Occipital lobe (tissue), 1 donor: ENCODE measurements at regions not wholly inside any gene's neighbourhood (a gene's known extent, or its start where the extent isn't known, plus 50 kb on each side); places are given as distances from the start of the nearest gene placed in this dataset.

ENCODE experiments used
- DNase-seq: peaks from one replicate; lab custom pipeline; 2025; lab: John Stamatoyannopoulos, UW

DNA sequence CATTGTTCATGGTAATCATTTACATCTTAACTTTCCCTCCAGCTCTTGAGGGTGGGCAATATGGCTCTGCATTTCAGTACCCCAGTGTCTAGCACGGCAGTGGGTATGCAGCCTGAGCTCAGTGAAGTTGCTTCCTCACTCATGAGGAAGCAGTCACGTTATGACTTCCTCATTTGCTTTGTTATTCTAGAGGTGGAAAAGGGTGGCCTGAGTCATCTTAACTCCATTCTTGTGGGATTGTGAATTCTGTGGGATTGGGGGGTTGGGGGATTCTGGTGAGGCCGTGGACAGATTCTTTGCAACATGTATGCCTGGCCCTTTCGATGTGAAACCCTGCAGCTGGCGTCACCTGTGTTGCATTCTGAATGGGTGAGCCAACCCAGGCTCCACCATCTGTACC is 406.7 kb upstream of the ZNF507 start:
- no peak for DNase-seq

DNA sequence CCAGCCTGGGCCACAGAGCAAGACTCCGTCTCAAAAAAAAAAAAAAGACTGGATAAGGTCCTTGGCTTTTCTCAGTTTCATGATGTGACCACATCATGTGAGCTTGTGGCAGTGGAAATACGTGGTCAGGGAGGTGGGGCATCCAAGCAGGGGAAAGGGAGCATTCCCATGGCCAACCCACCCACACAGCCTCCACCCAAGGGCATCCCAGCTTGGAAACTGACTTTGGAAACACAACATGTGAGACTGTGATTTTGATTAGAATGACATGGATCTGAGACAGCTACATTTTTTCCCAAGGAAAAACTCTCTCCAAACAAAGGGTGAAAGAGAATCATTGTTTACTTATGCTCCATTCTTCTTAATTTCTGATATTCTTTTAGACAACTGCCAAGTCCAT is 405.0 kb upstream of the ZNF507 start:
- no peak for DNase-seq

DNA sequence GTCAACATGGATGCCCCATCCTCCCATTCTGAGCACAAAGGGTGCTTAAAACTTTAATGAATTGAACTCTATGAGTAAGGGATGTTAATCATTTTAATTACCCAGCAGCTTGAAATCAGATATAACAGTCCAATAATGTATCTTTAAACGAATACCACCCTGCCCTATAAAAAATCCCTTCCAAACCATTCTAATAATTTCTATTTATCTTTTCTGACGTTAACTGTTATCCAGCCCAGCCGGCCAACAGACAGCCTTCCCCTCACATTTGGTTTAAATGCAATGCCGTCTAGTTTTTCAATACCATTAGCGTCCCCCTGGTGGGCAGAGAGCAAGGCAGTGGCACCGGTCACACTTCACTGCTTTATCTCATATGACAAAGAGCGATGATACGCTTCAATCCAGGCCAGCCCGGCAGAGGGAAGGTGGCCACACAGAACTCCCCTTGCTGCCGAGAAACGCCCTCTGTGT is 402.2 kb upstream of the ZNF507 start:
- DNase-seq = no peak

DNA sequence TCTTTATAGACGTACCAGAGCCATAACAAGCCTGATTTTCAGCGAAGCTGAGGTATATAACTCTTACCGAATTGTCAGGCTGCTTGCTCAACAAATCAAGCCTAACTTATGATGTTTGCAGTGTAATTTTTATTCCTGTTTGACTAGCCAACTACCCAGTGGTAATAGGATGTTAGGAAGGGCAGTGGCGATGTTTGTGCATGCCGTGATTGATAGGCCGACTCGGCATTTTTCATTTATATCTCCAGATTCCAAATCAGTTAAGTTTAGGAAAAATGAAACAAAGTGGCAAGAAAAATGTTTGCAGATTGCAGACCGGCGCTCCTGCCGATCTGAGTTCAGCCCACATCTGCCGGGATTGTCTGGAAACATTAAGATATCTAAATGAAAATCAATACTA is 401.6 kb upstream of the ZNF507 start:
- no peak for DNase-seq

DNA sequence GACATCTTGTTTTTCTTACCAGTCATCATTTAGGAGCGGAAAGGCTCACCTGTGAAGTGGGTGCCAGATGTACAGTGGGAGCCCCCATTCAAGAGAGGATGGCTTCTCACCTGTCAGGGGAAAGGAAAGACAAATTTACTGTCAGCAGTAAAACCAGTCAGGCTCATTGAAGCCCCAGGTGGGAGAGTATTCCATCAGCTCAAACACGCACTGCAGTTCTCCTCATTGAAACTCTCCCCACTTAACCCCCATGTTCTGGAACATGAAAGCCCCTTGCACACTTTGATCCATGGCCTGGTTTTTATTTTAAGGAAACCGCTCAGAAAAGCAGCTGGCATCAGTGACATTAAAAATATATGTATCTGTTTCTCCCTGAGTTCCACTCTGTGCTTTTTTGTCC is 401.1 kb upstream of the ZNF507 start:
- no peak for DNase-seq

DNA sequence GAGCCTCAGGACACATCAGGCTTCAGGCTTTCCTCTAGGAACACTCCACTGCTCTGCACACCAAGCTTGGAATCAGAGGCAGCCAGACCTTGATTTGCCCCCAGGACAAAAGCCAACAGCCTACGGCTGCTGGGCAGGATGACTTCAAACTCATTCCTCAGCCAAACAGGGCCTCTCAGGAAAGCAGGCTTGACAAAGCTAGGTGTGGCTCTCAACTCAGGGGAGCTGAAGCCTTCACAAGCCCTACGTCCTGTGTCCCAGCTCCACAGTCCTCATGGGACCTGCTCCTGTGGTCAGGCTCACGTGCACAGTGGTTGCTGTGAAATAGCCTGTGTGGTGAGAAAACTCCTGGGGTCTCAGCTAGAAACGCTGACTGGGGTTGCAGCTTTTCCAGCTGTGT is 398.9 kb upstream of the ZNF507 start:
- no peak for DNase-seq

DNA sequence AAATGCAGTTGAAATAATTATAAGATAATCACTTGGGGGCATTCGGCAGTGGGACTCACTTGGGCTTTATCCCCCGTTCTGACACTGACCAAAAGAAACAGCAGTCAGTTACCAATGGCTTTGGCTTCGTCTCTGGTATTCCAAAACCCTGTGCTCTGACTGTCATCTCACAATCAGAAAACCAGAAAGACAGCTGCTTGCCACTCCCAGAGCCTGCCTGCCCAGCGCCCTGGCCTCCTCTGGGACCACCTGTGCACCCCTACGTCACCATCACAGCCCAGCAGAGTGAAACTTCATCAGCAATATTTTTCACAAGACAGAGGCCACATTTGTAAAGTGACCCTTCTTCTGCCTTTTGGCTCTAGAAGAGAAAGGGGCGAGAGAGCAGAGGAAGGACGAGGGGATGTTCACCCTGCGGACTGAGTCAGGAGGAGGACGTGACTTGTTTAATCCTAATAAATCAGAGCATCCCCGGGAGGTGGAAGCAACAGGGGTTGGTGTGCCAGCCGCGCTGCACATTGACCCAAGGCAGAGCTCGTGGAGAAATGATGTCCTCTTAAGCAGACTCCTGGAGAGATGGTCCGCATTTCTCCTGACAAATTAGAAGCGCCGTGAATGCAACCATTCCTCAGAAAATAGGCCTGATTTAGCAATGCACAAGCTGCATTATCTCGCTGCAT is 397.8 kb upstream of the ZNF507 start:
- DNase-seq = no peak

DNA sequence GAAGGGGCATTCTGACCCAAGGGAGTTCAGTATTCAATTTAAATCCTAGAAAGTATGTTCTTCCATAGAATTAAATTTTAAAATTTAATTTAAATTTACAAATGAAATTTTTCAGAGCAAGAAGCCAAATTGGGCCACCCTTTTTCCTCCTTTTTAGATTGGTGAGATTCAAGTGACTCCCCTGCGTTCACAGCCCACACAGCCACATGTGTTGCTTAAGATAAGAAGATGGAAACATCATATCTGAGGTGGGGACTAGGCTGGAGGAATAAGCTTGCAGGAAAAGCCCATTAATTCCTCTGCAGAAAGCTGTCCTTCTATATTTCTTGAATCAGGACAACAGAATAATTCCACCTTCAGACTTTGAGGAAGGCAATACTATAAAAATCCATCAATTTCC is 392.7 kb upstream of the ZNF507 start:
- DNase-seq = no peak

DNA sequence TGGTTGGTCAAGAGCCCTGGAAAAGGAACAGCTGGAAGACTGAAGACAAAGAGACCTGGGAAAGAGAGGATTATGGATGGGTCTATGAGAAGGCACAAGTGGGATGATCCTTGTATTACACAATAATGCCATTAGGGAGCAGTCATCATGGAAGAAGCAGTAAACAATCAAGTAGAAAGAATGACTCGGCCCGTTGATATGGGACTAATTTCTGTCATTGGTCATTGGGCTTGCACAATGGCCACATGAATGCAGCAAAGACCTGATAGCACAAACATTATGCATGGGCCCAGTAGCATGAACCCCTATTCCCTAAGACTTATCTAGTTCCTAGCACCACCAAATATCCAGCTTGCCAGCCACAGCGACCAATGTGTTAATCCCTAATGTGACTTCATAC is 390.3 kb upstream of the ZNF507 start:
- DNase-seq = no peak

DNA sequence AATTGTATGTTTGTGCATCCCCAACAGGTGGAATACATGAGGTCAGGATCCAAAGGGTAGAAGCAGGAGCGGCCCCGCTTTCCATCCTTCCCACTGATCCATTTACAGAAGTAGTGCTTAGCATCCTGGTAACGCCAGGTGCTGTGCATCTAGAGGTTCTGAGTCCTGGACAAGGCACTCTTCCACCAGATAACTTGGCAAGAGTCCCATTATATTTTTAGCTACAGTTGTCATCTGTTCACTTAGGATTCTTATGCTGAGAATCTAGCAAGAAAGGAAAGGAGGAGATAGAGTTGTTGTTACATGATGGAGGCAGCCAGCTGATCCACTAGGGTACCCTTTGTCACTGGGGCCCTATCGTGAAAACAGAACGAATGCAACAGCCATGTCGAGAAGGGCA is 389.5 kb upstream of the ZNF507 start:
- no peak for DNase-seq

DNA sequence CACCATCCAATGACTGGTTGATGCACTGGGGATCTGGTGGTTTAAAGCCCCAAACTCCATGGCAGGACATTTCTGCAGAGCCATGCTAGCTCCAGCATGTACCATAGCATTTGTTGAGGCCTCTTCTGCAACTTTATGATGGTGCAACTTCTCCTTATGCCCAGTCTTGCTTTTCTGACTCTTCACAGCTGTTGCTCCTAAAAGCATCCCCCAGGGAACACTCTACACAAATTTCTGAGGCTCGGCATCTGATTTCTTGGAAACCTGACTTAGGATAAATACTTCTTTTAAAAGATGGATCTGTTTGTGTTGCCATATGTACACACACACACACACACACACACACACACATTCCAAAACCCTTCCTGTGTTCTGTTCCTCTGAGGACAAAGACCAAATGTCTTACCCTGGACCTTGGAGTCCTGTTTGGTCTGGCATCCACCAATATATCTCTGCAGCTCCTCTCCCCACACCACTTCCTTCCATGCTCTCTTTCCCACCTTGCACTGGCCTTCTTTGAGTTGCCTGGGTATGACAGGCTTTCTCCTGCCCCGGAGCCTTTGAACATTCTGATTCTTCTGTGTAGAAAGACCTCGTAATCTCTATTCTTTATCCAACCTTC is 388.5 kb upstream of the ZNF507 start:
- DNase-seq = no peak

DNA sequence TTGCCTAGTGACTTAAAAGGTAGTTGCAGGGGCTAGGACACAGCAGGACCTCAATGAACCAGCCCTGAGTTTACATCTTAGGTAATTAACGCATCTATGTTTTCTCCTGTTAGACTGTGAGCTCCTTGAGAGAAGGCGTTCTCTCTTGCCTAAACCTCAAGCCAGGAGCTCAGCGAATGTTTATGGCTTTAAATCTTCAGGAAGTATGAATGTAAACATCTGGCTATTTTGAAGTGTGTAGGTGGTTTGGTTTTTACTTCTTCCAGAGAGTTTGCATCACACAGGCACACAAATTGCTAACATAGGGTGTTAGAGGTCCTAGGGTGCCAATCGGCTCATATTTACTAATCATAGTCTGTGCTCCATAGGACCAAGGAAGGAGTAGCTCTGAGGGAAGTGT is 387.7 kb upstream of the ZNF507 start:
- DNase-seq = no peak

DNA sequence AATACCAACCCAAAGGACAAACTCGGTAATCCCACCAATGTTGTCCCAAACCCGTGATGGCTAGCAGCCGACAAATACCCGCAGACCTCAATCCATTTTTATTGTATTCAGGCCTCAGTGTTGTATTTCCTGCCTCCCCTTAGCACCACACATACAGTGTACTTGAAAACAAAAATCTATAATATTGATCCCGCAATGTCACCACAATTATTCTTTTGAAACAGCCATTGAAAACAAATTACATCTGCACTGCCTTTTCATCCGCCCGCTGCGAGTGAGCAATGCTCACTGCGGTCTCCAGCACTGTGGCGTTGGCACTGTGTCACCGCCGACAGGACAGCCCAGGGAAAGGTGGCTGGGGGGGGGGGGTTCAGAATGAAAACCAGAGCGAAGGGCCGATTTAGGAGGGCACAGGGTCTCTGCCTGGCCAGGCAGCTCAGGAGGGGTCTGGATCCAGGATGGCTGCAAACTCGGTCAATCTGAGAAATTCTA is 385.8 kb upstream of the ZNF507 start:
- no peak for DNase-seq

DNA sequence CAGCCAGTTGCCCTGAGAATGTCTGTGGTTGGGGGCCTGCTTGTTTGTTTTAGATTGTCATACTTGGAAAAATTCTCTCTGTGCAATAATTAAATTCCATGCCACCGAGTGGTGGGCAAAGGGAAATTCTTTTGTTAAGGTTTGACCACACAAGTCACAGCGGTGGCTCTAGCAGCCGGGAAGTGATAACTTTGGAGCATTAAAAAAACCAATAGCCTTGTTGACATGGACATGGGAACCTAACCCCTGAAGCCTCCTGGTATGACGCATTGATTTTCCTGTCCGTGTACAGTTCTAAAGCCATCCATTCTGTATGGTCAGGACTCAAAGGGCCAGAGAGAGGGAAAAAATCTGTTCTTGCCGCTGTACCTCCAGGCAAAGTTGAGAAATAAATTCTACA is 384.9 kb upstream of the ZNF507 start:
- DNase-seq = no peak

DNA sequence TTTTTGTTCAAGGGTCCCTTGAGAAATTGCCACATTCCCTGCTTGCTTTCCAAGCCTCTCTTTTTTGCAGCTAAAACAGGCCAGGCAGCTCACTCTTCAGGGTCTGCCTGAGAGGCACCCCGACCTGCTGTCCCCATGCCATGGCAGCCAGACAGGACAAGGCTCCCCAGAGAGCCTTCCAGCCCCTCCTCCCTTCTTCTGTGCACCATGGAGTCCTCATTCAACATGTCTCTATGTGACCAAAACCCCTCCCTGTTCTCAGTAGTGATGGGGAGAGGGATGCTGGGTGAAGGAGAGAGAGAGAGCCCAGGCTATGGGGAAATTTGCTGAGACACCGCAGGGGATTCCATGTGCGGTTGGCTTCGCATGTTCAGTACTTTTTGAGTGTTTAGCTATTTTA is 384.2 kb upstream of the ZNF507 start:
- DNase-seq = no peak

DNA sequence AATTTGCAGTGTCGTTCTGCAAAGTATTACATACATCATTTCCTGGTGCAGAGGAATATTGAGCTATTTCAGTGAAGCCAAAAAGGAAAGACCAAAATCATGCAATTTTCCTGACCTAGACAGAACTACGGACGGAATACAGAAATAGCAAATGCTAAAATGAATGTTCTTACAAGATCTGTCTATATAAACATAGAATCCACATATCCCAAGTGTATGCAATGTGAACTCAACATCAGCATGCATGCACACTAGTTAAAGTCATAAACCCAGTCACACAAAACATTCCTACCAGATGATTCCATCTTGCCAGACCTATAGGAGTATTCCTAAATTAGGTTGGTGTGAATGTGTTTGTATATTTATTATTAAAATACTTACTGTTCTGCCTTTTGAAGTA is 383.7 kb upstream of the ZNF507 start:
- no peak for DNase-seq

DNA sequence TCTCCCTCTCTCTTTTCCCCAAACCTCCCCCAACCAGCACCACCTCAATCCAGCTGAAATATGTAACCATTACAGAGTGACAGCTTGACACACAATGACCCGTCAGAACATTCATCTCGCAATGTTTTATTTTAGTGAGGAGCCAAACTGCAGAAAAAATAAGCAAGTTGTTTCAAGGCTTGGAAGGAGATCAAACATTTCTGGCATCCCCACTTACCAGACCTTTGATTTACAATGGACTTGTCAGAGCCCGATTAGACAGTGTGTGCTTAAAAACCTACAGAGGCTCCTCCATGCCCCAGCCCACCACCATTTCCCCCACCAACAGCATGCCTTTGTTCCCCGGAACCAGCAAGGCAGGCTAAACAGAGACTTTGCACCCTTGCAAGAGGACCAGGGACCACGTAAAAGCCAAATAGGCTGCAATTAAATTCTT is 382.8 kb upstream of the ZNF507 start:
- no peak for DNase-seq

DNA sequence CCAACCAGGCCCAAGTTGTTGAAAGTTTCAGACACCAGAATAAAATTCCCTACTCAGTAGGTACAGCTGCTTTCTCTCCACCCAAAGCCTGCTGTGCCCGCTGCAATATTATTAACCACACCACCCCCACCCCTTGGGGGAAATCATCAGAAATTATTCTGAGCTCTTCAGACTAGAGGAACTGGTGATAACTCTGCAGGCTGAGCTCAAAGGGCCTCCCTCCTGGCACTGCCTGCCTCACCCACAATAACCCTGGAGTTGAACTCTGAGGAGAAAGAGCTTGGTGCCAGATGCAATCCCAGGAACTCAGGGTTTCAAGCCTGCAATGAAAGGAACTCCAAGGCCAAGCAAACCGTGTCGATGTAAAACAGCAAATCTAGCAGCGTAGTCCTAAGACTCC is 381.7 kb upstream of the ZNF507 start:
- DNase-seq = no peak

DNA sequence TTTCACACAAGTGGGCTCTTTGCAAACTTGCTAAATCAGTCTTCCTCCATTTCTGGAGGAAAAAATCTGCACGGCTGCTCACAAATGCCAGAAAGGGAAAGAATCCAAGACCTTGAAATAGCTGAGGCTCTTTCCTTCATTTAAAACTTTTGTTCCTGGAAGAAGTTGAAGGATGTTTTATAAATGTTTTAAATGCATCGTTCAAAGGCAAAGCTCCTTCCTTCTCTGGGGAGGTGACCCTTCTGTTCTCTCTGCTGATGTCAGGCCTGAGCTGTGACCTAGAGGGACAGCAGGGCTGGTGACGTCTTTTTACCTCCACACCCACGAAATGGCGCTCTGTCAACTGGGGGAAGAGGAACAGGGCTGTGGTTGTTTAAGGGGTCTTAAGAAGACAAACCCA is 376.4 kb upstream of the ZNF507 start:
- no peak for DNase-seq

DNA sequence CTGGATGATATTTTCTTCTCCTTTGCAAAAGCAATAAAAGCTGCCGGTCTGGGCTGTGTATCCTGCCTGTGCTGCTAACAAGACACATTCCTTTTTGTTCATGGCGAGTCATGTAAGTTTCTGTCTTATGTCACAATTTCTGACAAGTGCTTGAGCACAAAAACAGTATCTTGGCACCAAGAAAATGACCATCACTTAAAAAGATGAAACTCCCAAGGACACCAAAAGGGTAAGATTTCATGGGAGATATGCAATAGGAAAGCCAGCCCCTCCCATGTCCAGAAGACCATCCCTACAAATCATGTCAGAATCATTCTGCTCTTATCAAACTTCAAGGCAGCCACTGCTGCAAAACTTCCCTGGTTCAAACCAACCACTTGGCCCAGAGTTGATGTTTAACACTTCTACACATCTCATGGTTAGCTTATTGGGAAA is 375.4 kb upstream of the ZNF507 start:
- DNase-seq = no peak

DNA sequence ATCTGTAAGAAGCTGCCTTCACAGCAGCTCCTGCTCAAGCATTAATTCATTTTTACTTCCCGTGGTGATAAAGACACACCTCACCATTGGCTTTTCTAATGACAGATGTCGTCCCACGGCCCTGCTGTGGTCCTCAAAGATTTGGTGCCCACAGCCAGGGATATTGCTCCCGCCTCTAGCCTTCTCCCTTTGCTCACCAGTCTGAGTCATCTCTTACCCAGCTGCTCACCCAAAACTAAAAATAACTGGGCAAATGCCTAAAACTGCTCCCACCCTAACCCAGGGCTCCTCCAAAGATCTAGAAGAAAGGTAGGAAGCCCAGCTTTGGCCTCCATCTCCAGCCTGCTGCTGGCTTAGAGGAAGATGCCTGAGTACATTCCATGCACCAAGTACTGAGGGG is 371.1 kb upstream of the ZNF507 start:
- DNase-seq = no peak

DNA sequence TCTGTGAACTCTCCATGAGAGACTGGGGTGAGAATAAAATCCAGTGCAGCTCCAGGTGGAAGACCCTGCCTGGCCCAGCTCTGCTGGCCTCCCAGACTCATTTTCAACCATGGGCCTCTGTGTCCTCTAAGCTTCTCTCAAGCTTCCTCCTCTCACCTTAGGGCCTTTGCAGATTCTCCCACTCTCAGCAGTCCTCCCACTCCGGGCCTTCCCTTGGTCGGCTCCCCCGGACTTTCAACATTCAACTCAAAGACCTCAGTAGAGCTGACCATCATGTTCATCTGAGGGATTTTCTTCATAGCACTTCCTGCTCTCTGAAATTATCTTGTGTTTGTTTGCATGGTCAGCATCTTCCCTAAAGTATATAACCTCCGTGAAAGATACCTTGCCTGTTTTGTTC is 370.5 kb upstream of the ZNF507 start:
- DNase-seq = no peak

DNA sequence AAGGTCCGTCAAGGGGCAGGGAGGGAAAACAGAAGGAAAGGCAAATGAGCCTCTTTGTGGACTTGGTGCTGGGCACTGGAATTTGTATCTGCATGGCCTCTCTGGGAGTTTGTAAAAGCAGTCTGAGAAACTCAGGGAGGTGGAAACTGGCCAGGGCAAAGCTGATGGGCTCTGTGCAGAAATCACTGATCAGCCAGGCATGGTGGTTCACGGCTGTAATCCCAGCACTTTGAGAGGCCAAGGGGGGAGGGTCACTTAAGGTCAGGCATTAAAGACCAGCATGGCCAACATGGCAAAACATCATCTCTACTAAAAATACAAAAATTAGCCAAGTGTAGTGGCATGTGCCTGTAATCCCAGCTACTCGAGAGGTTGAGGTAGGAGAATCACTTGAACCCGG is 369.9 kb upstream of the ZNF507 start:
- DNase-seq = no peak
